Loucy (cell line): ENCODE measurements at regions not wholly inside any gene's neighbourhood (a gene's known extent, or its start where the extent isn't known, plus 50 kb on each side); places are given as distances from the start of the nearest gene placed in this dataset.

Source experiments
- CTCF ChIP-seq: fragments of 200-600 bp; sonication (generic); conservative IDR thresholded peaks from 2 replicates; pipeline ENCODE4 v1.5.1; 2014; ENCODE audit warnings: mild to moderate bottlenecking, antibody characterized with exemption, low read length
- EZH2phosphoT487 ChIP-seq: fragments of 200-600 bp; IDR thresholded peaks from 2 replicates; pipeline ENCODE4 v1.6.1; 2018; ENCODE audit warnings: antibody characterized with exemption, mild to moderate bottlenecking, moderate library complexity, borderline replicate concordance

- TF ChIP-seq CTCF (no peak), EZH2phosphoT487 (no peak)
Observed at GRCh38 chr2:58635801-58636375, 394.8 kb upstream of the FANCL start.
